ENCODE measurements at regions not wholly inside any gene's neighbourhood (a gene's known extent, or its start where the extent isn't known, plus 50 kb on each side); places are given as distances from the start of the nearest gene placed in this dataset.

GRCh38 chr6:23222724-23223123 lies 653.4 kb downstream of the HDGFL1 start:
- H3K36me3 Mint-ChIP-seq (ENCODE audit: insufficient read depth) = peaks cover 2% of the 10 kb centered on the region
- H3K27ac Mint-ChIP-seq = no peak overlapping the region
- TF ChIP-seq CTCF (IDR thresholded peaks at IDR 0.05; ENCODE audit: unreplicated experiment) = no peak
- peaks cover 5% of the 10 kb centered on the region for H3K27me3 Mint-ChIP-seq
- peaks cover 24% of the 10 kb centered on the region for H3K9me3 Mint-ChIP-seq (ENCODE audit: low read depth)
- peaks cover 8% of the 10 kb centered on the region for H3K4me1 Mint-ChIP-seq (ENCODE audit: low read depth)
- no peak overlapping the region for H3K4me3 Mint-ChIP-seq (ENCODE audit: low read depth)
- no peak for DNase-seq (ENCODE audit: low spot score, unreplicated experiment)

GRCh38 chr6:23224540-23224939 lies 655.2 kb downstream of the HDGFL1 start:
- DNase-seq (ENCODE audit: low spot score, unreplicated experiment) = no peak
- TF ChIP-seq CTCF (IDR thresholded peaks at IDR 0.05; ENCODE audit: unreplicated experiment) = no peak
- Mint-ChIP-seq H3K4me3 (ENCODE audit: low read depth) (no peak overlapping the region), H3K27me3 (peaks cover 5% of the 10 kb centered on the region), H3K36me3 (ENCODE audit: insufficient read depth) (peaks cover 2% of the 10 kb centered on the region), H3K9me3 (ENCODE audit: low read depth) (peaks cover 26% of the 10 kb centered on the region), H3K4me1 (ENCODE audit: low read depth) (no peaks in the 10 kb centered on the region), H3K27ac (no peak overlapping the region)

- peaks cover 2% of the 10 kb centered on the region for H3K36me3 Mint-ChIP-seq (ENCODE audit: insufficient read depth)
- no peak overlapping the region for H3K27ac Mint-ChIP-seq
- DNase-seq (ENCODE audit: low spot score, unreplicated experiment) = no peak
- TF ChIP-seq CTCF (IDR thresholded peaks at IDR 0.05; ENCODE audit: unreplicated experiment) = no peak
- no peaks in the 10 kb centered on the region for H3K4me1 Mint-ChIP-seq (ENCODE audit: low read depth)
- peaks cover 5% of the 10 kb centered on the region for H3K27me3 Mint-ChIP-seq
- no peak overlapping the region for H3K4me3 Mint-ChIP-seq (ENCODE audit: low read depth)
- H3K9me3 Mint-ChIP-seq (ENCODE audit: low read depth) = peaks cover 25% of the 10 kb centered on the region
These were observed 659.2 kb downstream of the HDGFL1 start for GRCh38 chr6:23228439-23229024.

- Mint-ChIP-seq H3K27me3 (no peaks in the 10 kb centered on the region), H3K4me3 (ENCODE audit: low read depth) (no peak overlapping the region), H3K27ac (no peak overlapping the region), H3K36me3 (ENCODE audit: insufficient read depth) (no peaks in the 10 kb centered on the region), H3K4me1 (ENCODE audit: low read depth) (peaks cover 6% of the 10 kb centered on the region), H3K9me3 (ENCODE audit: low read depth) (peaks cover 9% of the 10 kb centered on the region)
- DNase-seq (ENCODE audit: low spot score, unreplicated experiment) = no peak
- TF ChIP-seq CTCF (IDR thresholded peaks at IDR 0.05; ENCODE audit: unreplicated experiment) = no peak
These were observed 674.5 kb downstream of the HDGFL1 start for GRCh38 chr6:23243854-23244253.

- no peaks in the 10 kb centered on the region for H3K36me3 Mint-ChIP-seq (ENCODE audit: insufficient read depth)
- no peaks in the 10 kb centered on the region for H3K27me3 Mint-ChIP-seq
- peaks cover 2% of the 10 kb centered on the region for H3K4me1 Mint-ChIP-seq (ENCODE audit: low read depth)
- DNase-seq (ENCODE audit: low spot score, unreplicated experiment) = no peak
- H3K4me3 Mint-ChIP-seq (ENCODE audit: low read depth) = no peak overlapping the region
- no peak overlapping the region for H3K27ac Mint-ChIP-seq
- TF ChIP-seq CTCF (IDR thresholded peaks at IDR 0.05; ENCODE audit: unreplicated experiment) = no peak
- peaks cover 9% of the 10 kb centered on the region for H3K9me3 Mint-ChIP-seq (ENCODE audit: low read depth)
These were observed 674.9 kb downstream of the HDGFL1 start for GRCh38 chr6:23244300-23244699.

All from progenitor cell of endocrine pancreas (in vitro differentiated cells).